ENCODE measurements at regions not wholly inside any gene's neighbourhood (a gene's known extent, or its start where the extent isn't known, plus 50 kb on each side); places are given as distances from the start of the nearest gene placed in this dataset.

DNA sequence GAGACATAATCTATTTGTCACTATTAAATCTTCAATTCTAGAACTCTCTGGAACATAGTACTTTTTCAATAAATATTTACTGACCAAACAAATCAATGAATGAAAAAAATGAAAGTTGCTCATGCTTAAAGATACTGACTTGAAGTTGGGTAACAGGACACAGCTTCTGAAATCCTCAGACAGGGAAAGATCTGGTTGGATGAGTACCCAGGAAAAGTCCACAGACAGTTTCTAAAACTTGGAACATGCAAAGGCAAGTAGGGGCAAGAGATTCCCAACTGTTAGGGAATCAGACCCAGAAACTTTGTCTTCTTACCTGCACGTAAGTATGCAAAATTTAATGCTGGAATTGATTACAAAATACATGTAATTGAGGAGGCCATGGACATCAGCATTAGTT lies 366.2 kb downstream of the ACTL7B start:
- no peak for TF ChIP-seq CTCF (IDR thresholded peaks at IDR 0.05; ENCODE audit: insufficient read depth, low read depth, low read length)
- no peak for TF ChIP-seq EZH2 (IDR thresholded peaks at IDR 0.05; ENCODE audit: insufficient read depth, low read length)

Data from astrocyte (in vitro differentiated cells and primary cell).